OCI-LY3 (cell line): ENCODE measurements at regions not wholly inside any gene's neighbourhood (a gene's known extent, or its start where the extent isn't known, plus 50 kb on each side); places are given as distances from the start of the nearest gene placed in this dataset.

Source experiments
- H2AFZ ChIP-seq: fragments of 200-600, 300-600 bp; shearing (Covaris generic); 2 replicates; pipeline ENCODE4 v1.6.0; 2014; ENCODE audit warnings: antibody characterized with exemption, low read depth, low read length
- H3K27ac ChIP-seq: fragments of 200-600, 300-600 bp; sonication (generic); 2 replicates; pipeline ENCODE4 v1.5.1; 2014; ENCODE audit warnings: mild to moderate bottlenecking, low read length, moderate library complexity, mixed read lengths
- H3K27me3 ChIP-seq: fragments of 200-600, 300-600 bp; sonication (generic); 2 replicates; pipeline ENCODE4 v1.6.1; 2014; ENCODE audit warnings: low read depth, low read length, mixed read lengths
- H3K36me3 ChIP-seq: fragments of 200-600, 300-600 bp; sonication (generic); replicated peaks from 2 replicates; pipeline ENCODE3; 2014; ENCODE audit warnings: low read depth, low read length, mixed read lengths
- H3K4me1 ChIP-seq: fragments of 300-600, 200-600 bp; sonication (generic); 2 replicates; pipeline ENCODE4 v1.6.1; 2014; ENCODE audit warnings: low read length, mixed read lengths
- H3K4me2 ChIP-seq: fragments of 200-600, 300-600 bp; sonication (generic); 2 replicates; pipeline ENCODE4 v1.6.1; 2014; ENCODE audit warnings: low read length, mixed read lengths
- H3K4me3 ChIP-seq: fragments of 300-600, 200-600 bp; sonication (generic); 2 replicates; pipeline ENCODE4 v1.5.1; 2014; ENCODE audit warnings: antibody characterized with exemption, mild to moderate bottlenecking, low read length, moderate library complexity
- H3K79me2 ChIP-seq: fragments of 300-600, 200-600 bp; shearing (Covaris generic); 2 replicates; pipeline ENCODE4 v1.6.1; 2014; ENCODE audit warnings: mild to moderate bottlenecking, low read length, mixed read lengths
- H3K9ac ChIP-seq: fragments of 300-600, 200-600 bp; shearing (Covaris generic); 2 replicates; pipeline ENCODE4 v1.6.0; 2014; ENCODE audit warnings: mild to moderate bottlenecking, low read length, moderate library complexity
- H3K9me3 ChIP-seq: fragments of 200-600, 300-600 bp; shearing (Covaris generic); 2 replicates; pipeline ENCODE4 v1.6.1; 2014; ENCODE audit warnings: low read length, mixed read lengths; ENCODE audit not compliant: insufficient read depth
- H4K20me1 ChIP-seq: fragments of 200-600, 300-600 bp; sonication (generic); 2 replicates; pipeline ENCODE4 v1.6.1; 2016; ENCODE audit warnings: low read length, mixed read lengths; ENCODE audit not compliant: insufficient read depth
- EZH2phosphoT487 ChIP-seq: fragments of 200-600 bp; shearing (Covaris generic); IDR thresholded peaks from 2 replicates; pipeline ENCODE4 v1.6.1; 2018; ENCODE audit warnings: antibody characterized with exemption, mixed run types, low read depth
- TF ChIP-seq, protein P1 (sequence below): fragments of 200-600, 300-600 bp; sonication (generic); IDR thresholded peaks from 2 replicates; pipeline ENCODE4 v1.5.1; 2014; ENCODE audit warnings: antibody characterized with exemption, low read length, low read depth

DNA sequence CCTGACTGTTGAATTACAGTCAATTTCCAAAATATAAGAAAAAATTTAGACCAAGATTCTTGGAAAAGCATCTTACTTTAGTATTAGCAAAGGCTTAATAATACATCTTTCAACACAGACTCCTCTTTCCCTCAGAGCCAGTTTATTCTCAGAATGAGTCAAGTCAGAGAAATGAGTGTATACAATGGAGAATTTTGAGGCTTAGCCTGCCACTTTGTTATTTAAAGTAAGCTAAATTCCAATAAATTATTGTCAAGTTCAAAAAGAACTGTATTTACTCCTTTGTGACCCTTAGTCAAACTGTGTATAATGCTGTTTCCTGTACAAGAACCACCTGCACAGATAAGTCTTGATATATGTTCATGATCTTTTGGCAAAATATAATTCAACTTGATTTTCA lies 428.5 kb upstream of the ITGA1 start:
- TF ChIP-seq, protein P1, sequence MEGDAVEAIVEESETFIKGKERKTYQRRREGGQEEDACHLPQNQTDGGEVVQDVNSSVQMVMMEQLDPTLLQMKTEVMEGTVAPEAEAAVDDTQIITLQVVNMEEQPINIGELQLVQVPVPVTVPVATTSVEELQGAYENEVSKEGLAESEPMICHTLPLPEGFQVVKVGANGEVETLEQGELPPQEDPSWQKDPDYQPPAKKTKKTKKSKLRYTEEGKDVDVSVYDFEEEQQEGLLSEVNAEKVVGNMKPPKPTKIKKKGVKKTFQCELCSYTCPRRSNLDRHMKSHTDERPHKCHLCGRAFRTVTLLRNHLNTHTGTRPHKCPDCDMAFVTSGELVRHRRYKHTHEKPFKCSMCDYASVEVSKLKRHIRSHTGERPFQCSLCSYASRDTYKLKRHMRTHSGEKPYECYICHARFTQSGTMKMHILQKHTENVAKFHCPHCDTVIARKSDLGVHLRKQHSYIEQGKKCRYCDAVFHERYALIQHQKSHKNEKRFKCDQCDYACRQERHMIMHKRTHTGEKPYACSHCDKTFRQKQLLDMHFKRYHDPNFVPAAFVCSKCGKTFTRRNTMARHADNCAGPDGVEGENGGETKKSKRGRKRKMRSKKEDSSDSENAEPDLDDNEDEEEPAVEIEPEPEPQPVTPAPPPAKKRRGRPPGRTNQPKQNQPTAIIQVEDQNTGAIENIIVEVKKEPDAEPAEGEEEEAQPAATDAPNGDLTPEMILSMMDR: no peak
- TF ChIP-seq EZH2phosphoT487: no peak
- H3K9ac ChIP-seq: no peak overlapping the region

DNA sequence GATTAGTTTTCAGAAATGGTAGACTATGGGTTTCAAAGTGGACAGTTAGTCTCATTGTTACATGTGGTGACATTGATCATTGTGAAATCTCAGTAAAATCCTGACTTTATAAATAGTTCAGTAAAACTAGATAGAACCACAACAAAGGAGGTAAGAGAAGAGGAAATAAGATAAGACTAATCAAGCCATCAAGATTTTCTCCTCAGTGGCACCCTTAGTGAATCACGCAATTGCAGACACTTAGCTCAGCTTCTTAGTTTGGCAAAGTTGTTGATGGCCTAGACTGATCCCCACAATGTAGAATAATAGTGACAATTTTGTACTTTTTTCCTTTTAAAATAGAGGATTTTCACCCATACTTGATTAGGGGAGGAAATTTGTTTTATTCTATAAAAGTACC lies 426.7 kb upstream of the ITGA1 start:
- Histone ChIP-seq H3K9me3 (no peaks in the 10 kb centered on the region), H3K36me3 (no peaks in the 10 kb centered on the region), H3K9ac (no peak overlapping the region), H3K4me1 (peaks cover 25% of the 10 kb centered on the region), H3K27me3 (no peaks in the 10 kb centered on the region), H3K79me2 (no peaks in the 10 kb centered on the region), H4K20me1 (no peaks in the 10 kb centered on the region), H3K27ac (no peak overlapping the region), H3K4me3 (no peak overlapping the region), H3K4me2 (no peak overlapping the region), H2AFZ (no peak overlapping the region)
- TF ChIP-seq EZH2phosphoT487: no peak
- TF ChIP-seq, protein P1: no peak

More for the DNA sequence above, 428.5 kb upstream of the ITGA1 start:
- Histone ChIP-seq H3K27me3 (no peaks in the 10 kb centered on the region), H3K9me3 (no peaks in the 10 kb centered on the region), H3K4me1 (peaks cover 13% of the 10 kb centered on the region), H3K4me3 (no peak overlapping the region), H3K79me2 (no peaks in the 10 kb centered on the region), H3K36me3 (no peaks in the 10 kb centered on the region), H2AFZ (no peak overlapping the region), H3K27ac (no peak overlapping the region), H4K20me1 (no peaks in the 10 kb centered on the region), H3K4me2 (no peak overlapping the region)

DNA sequence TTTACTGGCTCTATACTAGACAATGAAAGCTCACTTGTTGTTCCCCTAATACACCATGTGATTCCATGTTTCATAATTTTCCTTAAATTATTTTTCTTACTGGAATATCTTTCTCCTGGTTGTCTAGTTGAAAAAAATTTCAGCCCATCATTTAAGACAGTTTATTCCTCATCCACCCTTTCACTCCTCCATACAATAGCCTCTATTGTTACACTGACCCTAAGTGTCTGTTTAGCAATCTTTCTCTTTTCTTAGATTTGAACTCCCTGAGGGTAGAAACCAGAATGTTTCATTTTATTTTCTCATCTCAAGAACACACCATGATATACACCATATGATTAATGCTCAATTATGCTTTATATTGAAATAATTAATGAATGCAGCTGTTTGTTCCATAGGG lies 413.4 kb upstream of the ITGA1 start:
- Histone ChIP-seq H3K79me2 (no peaks in the 10 kb centered on the region), H3K4me2 (no peak overlapping the region), H4K20me1 (no peaks in the 10 kb centered on the region), H3K9ac (no peak overlapping the region), H3K27ac (no peak overlapping the region), H3K9me3 (no peaks in the 10 kb centered on the region), H3K27me3 (no peaks in the 10 kb centered on the region), H3K36me3 (no peaks in the 10 kb centered on the region), H3K4me1 (no peaks in the 10 kb centered on the region), H3K4me3 (no peak overlapping the region), H2AFZ (no peak overlapping the region)
- TF ChIP-seq, protein P1: no peak
- TF ChIP-seq EZH2phosphoT487: no peak

DNA sequence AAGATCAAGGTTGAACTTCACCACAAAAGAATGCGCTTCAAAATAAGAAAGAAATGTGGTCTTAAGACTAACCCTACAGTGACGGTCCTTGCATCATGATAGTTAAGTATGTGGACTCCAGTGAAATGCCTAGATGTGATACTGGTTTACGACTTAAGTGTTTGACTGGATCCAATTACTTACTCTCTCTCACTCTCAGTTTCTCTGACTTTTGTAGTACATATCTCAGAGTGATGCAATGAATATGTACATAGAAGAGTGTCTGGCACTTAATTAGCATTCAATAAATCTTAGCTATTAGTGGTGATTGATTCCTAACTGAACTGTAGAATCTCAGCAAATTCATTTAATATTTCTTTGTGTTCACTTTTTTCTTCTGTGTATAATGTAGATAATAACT lies 411.7 kb upstream of the ITGA1 start:
- H3K4me3 ChIP-seq: no peak overlapping the region
- no peak overlapping the region for H3K9ac ChIP-seq
- no peaks in the 10 kb centered on the region for H4K20me1 ChIP-seq
- no peak overlapping the region for H3K4me2 ChIP-seq
- H3K9me3 ChIP-seq: no peaks in the 10 kb centered on the region
- TF ChIP-seq EZH2phosphoT487: no peak
- TF ChIP-seq, protein P1: no peak
- H3K36me3 ChIP-seq: no peaks in the 10 kb centered on the region
- no peaks in the 10 kb centered on the region for H3K79me2 ChIP-seq
- no peak overlapping the region for H3K27ac ChIP-seq
- no peak overlapping the region for H2AFZ ChIP-seq
- H3K4me1 ChIP-seq: no peaks in the 10 kb centered on the region
- H3K27me3 ChIP-seq: no peaks in the 10 kb centered on the region
